SK-MEL-5 (cell line): ENCODE measurements at regions not wholly inside any gene's neighbourhood (a gene's known extent, or its start where the extent isn't known, plus 50 kb on each side); places are given as distances from the start of the nearest gene placed in this dataset.

Experiments
- DNase-seq: peaks from one replicate; pipeline ENCODE4 v3.0.0-alpha.2; 2016; ENCODE audit warnings: low read depth, low spot score
- in situ Hi-C: cut with HindIII; loops from 2 replicates; pipeline ENCODE4 v1.10.0; 2016; ENCODE audit warnings: low sequenced_read_pairs, high pct_unique_total_duplicates, low pct_unique_long_range_greater_than_20kb

- DNase-seq, result no peak
- in situ Hi-C loops, result no loop called here
These were observed 142.0 kb downstream of the LRIG2 start for GRCh38 chr1:113215015-113215414.

- no peak for DNase-seq
- in situ Hi-C loops, result no loop called here
These were observed 143.7 kb downstream of the LRIG2 start for GRCh38 chr1:113216664-113217063.

- in situ Hi-C loops, result no loop called here
- no peak for DNase-seq
These were observed 144.6 kb downstream of the LRIG2 start for GRCh38 chr1:113217447-113218208.

GRCh38 chr1:113219377-113219776 lies 146.4 kb downstream of the LRIG2 start:
- in situ Hi-C loops, result no loop called here
- peak; percentile 15 for DNase-seq

- no peak for DNase-seq
These were observed 146.8 kb downstream of the LRIG2 start for GRCh38 chr1:113219828-113220227.

GRCh38 chr1:113223040-113223439 lies 150.0 kb downstream of the LRIG2 start:
- no peak for DNase-seq
- in situ Hi-C loops, result no loop called here

More at GRCh38 chr1:113219828-113220227, 146.8 kb downstream of the LRIG2 start:
- in situ Hi-C loops, result no loop called here

GRCh38 chr1:113223546-113223945 lies 150.5 kb downstream of the LRIG2 start:
- in situ Hi-C loops, result no loop called here
- no peak for DNase-seq

- in situ Hi-C loops, result no loop called here
- no peak for DNase-seq
These were observed 153.2 kb downstream of the LRIG2 start for GRCh38 chr1:113226148-113226547.

- in situ Hi-C loops, result no loop called here
- DNase-seq, result no peak
These were observed 158.4 kb upstream of the MAGI3 start for GRCh38 chr1:113231866-113232265.

- in situ Hi-C loops, result no loop called here
- peak; percentile 35 for DNase-seq
These were observed 156.9 kb upstream of the MAGI3 start for GRCh38 chr1:113233441-113233840.

- in situ Hi-C loops, result no loop called here
- no peak for DNase-seq
These were observed 149.1 kb upstream of the MAGI3 start for GRCh38 chr1:113241237-113241636.

GRCh38 chr1:113242481-113242880 lies 147.8 kb upstream of the MAGI3 start:
- no peak for DNase-seq
- in situ Hi-C loops, result no loop called here

GRCh38 chr1:113243529-113243928 lies 146.8 kb upstream of the MAGI3 start:
- in situ Hi-C loops, result no loop called here
- no peak for DNase-seq

GRCh38 chr1:113244112-113244820 lies 146.0 kb upstream of the MAGI3 start:
- DNase-seq, result no peak
- in situ Hi-C loops, result no loop called here

- in situ Hi-C loops, result no loop called here
- no peak for DNase-seq
These were observed 145.1 kb upstream of the MAGI3 start for GRCh38 chr1:113245252-113245651.

GRCh38 chr1:113246929-113247328 lies 143.4 kb upstream of the MAGI3 start:
- no peak for DNase-seq
- in situ Hi-C loops, result no loop called here

GRCh38 chr1:113247355-113247754 lies 143.0 kb upstream of the MAGI3 start:
- in situ Hi-C loops, result no loop called here
- no peak for DNase-seq

- DNase-seq, result no peak
- in situ Hi-C loops, result no loop called here
These were observed 142.5 kb upstream of the MAGI3 start for GRCh38 chr1:113247782-113248181.

- DNase-seq, result no peak
- in situ Hi-C loops, result no loop called here
These were observed 141.8 kb upstream of the MAGI3 start for GRCh38 chr1:113248494-113248893.
